ENCODE measurements at regions not wholly inside any gene's neighbourhood (a gene's known extent, or its start where the extent isn't known, plus 50 kb on each side); places are given as distances from the start of the nearest gene placed in this dataset.

- TF ChIP-seq, protein P1, sequence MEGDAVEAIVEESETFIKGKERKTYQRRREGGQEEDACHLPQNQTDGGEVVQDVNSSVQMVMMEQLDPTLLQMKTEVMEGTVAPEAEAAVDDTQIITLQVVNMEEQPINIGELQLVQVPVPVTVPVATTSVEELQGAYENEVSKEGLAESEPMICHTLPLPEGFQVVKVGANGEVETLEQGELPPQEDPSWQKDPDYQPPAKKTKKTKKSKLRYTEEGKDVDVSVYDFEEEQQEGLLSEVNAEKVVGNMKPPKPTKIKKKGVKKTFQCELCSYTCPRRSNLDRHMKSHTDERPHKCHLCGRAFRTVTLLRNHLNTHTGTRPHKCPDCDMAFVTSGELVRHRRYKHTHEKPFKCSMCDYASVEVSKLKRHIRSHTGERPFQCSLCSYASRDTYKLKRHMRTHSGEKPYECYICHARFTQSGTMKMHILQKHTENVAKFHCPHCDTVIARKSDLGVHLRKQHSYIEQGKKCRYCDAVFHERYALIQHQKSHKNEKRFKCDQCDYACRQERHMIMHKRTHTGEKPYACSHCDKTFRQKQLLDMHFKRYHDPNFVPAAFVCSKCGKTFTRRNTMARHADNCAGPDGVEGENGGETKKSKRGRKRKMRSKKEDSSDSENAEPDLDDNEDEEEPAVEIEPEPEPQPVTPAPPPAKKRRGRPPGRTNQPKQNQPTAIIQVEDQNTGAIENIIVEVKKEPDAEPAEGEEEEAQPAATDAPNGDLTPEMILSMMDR (IDR thresholded peaks at IDR 0.05): no peak
- TF ChIP-seq POLR2AphosphoS5 (IDR thresholded peaks at IDR 0.05; ENCODE audit: insufficient read depth in 1 of 2, low read depth in 1 of 2) (no peak), POLR2A (IDR thresholded peaks at IDR 0.05) (no peak)
Observed at GRCh38 chr10:50674469-50675254, 50.9 kb upstream of the SGMS1 start.
